HG03571 (cell line): ENCODE measurements at regions not wholly inside any gene's neighbourhood (a gene's known extent, or its start where the extent isn't known, plus 50 kb on each side); places are given as distances from the start of the nearest gene placed in this dataset.

ENCODE experiments used
- ATAC-seq: cut with Tn5 transposase; IDR thresholded peaks from one replicate; pipeline ENCODE4 v1.9.1; 2021; ENCODE audit not compliant: unreplicated experiment

DNA sequence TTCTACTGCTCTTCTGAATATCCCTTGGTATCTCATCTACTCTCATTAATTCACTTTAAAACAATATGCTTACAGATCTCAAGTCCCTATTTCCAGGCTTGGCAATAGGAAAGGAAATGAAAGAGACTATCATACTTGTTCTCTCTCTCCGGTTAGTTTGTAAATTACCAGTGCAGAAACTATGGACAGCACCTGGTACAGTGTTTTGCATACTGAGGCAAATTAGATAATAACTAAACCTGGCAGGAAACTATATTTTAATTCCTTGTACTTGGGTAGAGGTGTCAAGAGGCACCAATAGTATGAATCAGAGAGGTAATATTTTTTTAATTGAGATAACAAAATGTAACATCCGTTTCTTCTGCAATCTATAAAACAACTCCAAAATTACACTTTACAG is 97.7 kb upstream of the TMEM196 start:
- peak; percentile 43 for ATAC-seq

DNA sequence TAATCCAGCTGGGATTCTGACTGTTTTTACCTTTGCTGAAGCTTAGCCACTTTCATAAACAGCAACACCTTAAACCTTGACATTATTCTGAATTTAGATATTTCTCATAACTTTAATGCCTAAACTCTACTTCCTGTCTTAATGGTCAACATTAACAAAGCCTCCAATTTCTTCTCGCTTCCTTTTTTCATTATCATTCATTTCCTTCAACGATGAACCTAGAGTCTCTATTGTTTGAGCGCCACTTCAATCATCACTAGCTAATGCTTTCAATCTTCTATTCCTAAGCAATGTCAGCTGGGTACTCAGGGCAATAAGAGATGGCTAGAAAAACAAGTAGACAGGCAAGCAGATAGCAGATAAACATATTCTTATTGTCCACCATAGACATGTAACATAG is 96.6 kb upstream of the TMEM196 start:
- ATAC-seq = peak; percentile 73

DNA sequence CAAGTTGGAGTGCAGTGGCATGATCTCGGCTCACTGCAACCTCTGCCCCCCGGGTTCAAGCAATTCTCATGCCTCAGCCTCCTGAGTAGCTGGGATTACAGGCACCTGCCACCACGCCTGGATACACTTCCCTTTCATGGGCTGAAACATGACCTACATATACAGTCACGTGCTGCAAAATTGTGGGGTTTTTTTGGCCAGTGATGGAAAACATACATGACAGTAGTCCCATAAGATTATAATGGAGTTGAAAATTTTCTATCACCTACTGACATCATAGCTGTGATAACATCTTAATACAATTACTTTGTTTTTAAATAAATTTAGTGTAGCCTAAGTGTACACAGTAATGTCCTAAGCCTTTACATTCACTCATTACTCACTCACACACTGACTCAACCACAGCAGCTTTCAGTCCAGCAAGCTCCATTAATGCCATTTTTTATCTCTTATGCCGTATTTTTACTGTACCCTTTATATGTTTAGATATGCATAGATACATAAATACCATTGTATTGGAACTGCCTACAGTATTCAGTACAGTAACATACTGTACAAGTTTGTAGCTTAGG is 79.9 kb upstream of the TMEM196 start:
- no peak for ATAC-seq

DNA sequence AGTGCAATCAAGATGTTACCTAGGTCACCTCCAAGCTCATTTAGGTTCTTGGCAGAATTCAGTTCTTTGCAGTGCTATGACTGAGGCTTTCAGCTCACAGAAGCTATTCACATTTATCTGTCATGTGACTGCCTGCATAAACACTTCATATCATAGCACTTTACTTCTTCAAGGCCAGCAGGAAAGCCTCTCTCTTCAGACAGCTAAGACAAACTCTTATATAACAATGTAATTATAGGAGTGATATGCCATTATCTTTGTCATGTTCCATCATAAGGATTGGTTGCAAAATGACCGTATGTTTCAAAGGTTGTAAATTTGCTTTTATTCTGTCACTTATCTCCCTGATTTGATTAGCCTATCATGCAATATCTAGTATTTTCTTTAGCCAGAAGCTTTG is 78.8 kb upstream of the TMEM196 start:
- no peak for ATAC-seq

DNA sequence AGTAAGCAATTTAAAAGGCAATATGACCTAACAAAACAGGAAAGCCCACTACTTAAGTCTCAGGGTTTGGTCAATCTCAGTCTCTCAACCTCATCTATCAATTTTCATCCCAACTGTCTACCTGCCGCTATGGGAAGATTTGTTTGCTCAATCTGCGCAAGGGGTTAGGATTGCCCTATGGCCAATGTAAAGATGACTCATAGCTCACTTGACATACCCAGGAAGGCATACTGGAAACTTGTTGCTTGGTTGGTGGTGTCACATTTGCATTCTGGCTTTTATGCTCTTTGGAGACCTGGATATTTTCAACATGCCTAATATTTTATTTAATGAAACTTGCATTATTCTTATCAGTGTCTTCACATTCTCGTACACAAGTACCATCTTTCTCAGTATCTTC is 78.1 kb upstream of the TMEM196 start:
- no peak for ATAC-seq

DNA sequence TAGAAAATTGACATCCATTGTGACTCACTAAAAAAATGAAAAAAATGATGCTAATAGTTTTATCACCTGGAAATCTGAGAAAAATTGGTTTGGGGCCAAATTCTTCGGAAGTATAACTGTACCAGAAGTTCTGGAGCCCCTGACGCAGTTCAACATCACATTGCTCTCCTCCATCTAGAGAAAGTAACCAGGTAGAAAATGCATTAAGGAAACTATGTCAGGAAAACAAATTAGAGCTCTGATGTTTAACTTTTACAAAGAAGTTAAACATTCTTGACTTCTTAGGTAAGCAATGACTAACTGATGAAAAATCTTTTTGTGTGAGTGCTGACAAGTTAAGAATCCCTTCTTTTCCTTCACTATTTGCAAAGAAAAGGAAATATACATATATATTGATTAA is 61.1 kb upstream of the TMEM196 start:
- no peak for ATAC-seq

DNA sequence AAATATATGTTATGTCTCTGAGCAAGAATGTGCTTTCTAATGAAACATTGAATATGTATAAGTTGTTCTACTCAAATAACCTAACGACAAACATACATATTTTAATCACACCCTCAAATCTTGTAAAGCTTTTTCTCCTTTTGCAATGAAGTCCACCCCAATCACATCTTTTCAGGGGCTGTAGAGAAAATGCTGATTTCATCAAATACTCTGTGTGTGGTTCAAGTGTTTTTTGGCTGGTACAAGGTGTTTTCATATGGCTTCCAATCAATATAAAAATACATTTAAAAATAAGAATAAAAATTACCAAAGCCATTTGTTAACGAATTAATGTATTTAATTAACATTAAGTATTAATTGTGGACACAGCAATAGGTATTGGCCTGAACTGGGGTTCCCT is 57.2 kb upstream of the TMEM196 start:
- no peak for ATAC-seq
